CD14-positive monocyte (primary cell): ENCODE measurements at regions not wholly inside any gene's neighbourhood (a gene's known extent, or its start where the extent isn't known, plus 50 kb on each side); places are given as distances from the start of the nearest gene placed in this dataset.

Source experiments
- DNase-seq, 3 donors: peaks; one replicate each; pipeline ENCODE4 v3.0.0-alpha.2; 2011 to 2022
- H2AFZ ChIP-seq: 2 replicates; pipeline ENCODE4 v1.6.0; 2012; ENCODE audit warnings: mild to moderate bottlenecking, low read depth, low read length, inconsistent platforms; ENCODE audit not compliant: insufficient read depth, poor library complexity, severe bottlenecking
- H3K27ac ChIP-seq, 2 donors: 1 replicate in 1 of 2; 2 replicates in 1 of 2; pipeline ENCODE4 v1.5.1; 2012 to 2013; ENCODE audit warnings: low read length in 2 of 2, control low read depth in 1 of 2, inconsistent platforms in 1 of 2, low read depth in 1 of 2, mild to moderate bottlenecking in 1 of 2
- H3K27me3 ChIP-seq, 2 donors: one replicate each; pipeline versions ENCODE4 v1.6.0 to v1.6.1; 2011 to 2013; ENCODE audit warnings: low read length in 2 of 2; ENCODE audit not compliant: control insufficient read depth in 2 of 2, insufficient read depth in 2 of 2
- H3K36me3 ChIP-seq, 2 donors: replicated peaks in 1 of 2; 1 replicate in 1 of 2; 2 replicates in 1 of 2; pipeline versions ENCODE4 v1.5.1 to v1.6.1; 2012 to 2013; ENCODE audit warnings: low read length in 2 of 2, control low read depth in 1 of 2, inconsistent platforms in 1 of 2, mild to moderate bottlenecking in 1 of 2; ENCODE audit not compliant: insufficient read depth in 2 of 2, control insufficient read depth in 1 of 2
- H3K4me1 ChIP-seq, 2 donors: 1 replicate in 1 of 2; 2 replicates in 1 of 2; pipeline versions ENCODE4 v1.5.1 to v1.6.1; 2012 to 2013; ENCODE audit warnings: low read length in 2 of 2, control low read depth in 1 of 2, inconsistent platforms in 1 of 2, mild to moderate bottlenecking in 1 of 2, moderate library complexity in 1 of 2; ENCODE audit not compliant: insufficient read depth in 2 of 2, control insufficient read depth in 1 of 2
- H3K4me2 ChIP-seq: replicated peaks from 2 replicates; pipeline ENCODE3; 2012; ENCODE audit warnings: low read length, moderate library complexity, mild to moderate bottlenecking; ENCODE audit not compliant: poor library complexity, severe bottlenecking; ENCODE audit errors: extremely low read depth
- H3K4me3 ChIP-seq, 3 experiments: fragments of 200-600 bp in 1 of 3; sonication (generic) in 1 of 3; replicated peaks in 1 of 3; 1 replicate in 2 of 3; 2 replicates in 1 of 3; pipeline ENCODE4 v1.5.1; 2011 to 2013; ENCODE audit warnings: low read length in 3 of 3, mild to moderate bottlenecking in 3 of 3, control low read depth in 2 of 3, low read depth in 2 of 3, inconsistent platforms in 1 of 3, moderate library complexity in 1 of 3
- H3K79me2 ChIP-seq: 2 replicates; pipeline ENCODE4 v1.6.0; 2012; ENCODE audit warnings: mild to moderate bottlenecking, control low read depth, inconsistent platforms, low read length, moderate library complexity; ENCODE audit not compliant: insufficient read depth
- H3K9ac ChIP-seq: 2 replicates; pipeline ENCODE4 v1.6.0; 2017; ENCODE audit warnings: low read length, mild to moderate bottlenecking; ENCODE audit not compliant: insufficient read depth, poor library complexity, severe bottlenecking
- H3K9me3 ChIP-seq, 2 donors: replicated peaks in 1 of 2; 1 replicate in 1 of 2; 2 replicates in 1 of 2; pipeline versions ENCODE4 v1.5.1 to v1.6.1; 2012 to 2013; ENCODE audit warnings: low read length in 2 of 2, control low read depth in 1 of 2; ENCODE audit not compliant: control insufficient read depth in 1 of 2, insufficient read depth in 1 of 2
- H4K20me1 ChIP-seq: 2 replicates; pipeline ENCODE4 v1.6.0; 2012; ENCODE audit warnings: mild to moderate bottlenecking, low read length, control low read depth, moderate library complexity; ENCODE audit not compliant: insufficient read depth
- H3K27ac Mint-ChIP-seq, 7 donors: one replicate each; pipeline ENCODE4 v1.8.0; 2020; ENCODE audit warnings: mild to moderate bottlenecking in 7 of 7, mixed read lengths in 7 of 7, moderate library complexity in 6 of 7, inconsistent platforms in 2 of 7
- H3K27me3 Mint-ChIP-seq, 3 donors: one replicate each; pipeline ENCODE4 v1.8.0; 2021 to 2022; ENCODE audit warnings: low read depth in 3 of 3, mild to moderate bottlenecking in 3 of 3, mixed read lengths in 3 of 3, moderate library complexity in 3 of 3, inconsistent platforms in 1 of 3
- H3K36me3 Mint-ChIP-seq, 2 donors: one replicate each; pipeline ENCODE4 v1.8.0; 2020; ENCODE audit warnings: mixed read lengths in 2 of 2, inconsistent platforms in 1 of 2, mild to moderate bottlenecking in 1 of 2
- H3K4me1 Mint-ChIP-seq: one replicate; pipeline ENCODE4 v1.8.0; 2020; ENCODE audit warnings: mild to moderate bottlenecking, mixed read lengths
- H3K4me3 Mint-ChIP-seq, 2 donors: one replicate each; pipeline ENCODE4 v1.8.0; 2020; ENCODE audit warnings: mild to moderate bottlenecking in 2 of 2, mixed read lengths in 2 of 2, moderate library complexity in 1 of 2
- H3K9me3 Mint-ChIP-seq, 7 donors: one replicate each; pipeline ENCODE4 v1.8.0; 2020 to 2022; ENCODE audit warnings: mixed read lengths in 7 of 7, mild to moderate bottlenecking in 6 of 7, moderate library complexity in 6 of 7, inconsistent platforms in 2 of 7
- CTCF ChIP-seq: fragments of 200-600 bp; IDR thresholded peaks from one replicate; pipeline ENCODE4 v1.8.0; 2022; ENCODE audit warnings: antibody characterized with exemption, mild to moderate bottlenecking
- WGBS: methylation state at CpG from one replicate; pipeline ENCODE4 v1.1.5; 2013; ENCODE audit warnings: missing lambda C conversion rate; ENCODE audit not compliant: insufficient coverage; 5-methylcytosine and 5-hydroxymethylcytosine counted together
- intact Hi-C, 2 donors: fragments of 100-400 bp; cut with micrococcal nuclease; formaldehyde crosslinking; loops; one replicate each; pipeline versions ENCODE4 v1.15.0 to v1.15.1; 2023

DNA sequence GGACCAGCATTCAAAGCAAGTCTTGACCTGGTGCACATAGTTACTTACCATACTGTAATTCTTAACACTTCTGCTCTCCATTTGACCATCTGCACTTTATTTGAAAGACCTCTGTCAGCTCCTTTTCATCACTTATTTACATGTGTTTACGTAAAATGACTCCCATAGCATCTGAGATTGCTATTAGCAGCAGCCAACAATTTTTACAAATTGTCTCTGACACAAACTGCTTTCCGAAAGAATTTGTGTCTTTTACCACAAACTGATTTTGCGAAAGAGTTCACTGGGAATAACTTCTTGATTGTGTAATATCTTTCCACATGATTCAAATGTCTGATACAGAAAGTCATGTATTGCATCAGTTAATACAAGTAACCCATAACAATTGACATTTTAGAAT, 144.1 kb upstream of the PEX5L start:
- no peaks in the 10 kb centered on the region for H3K4me1 ChIP-seq
- H3K79me2 ChIP-seq, result no peaks in the 10 kb centered on the region
- H3K4me3 ChIP-seq, result no peak overlapping the region
- H3K36me3 Mint-ChIP-seq, result no peaks in the 10 kb centered on the region
- no peaks in the 10 kb centered on the region for H3K9me3 ChIP-seq
- no peak overlapping the region for H2AFZ ChIP-seq
- no peaks in the 10 kb centered on the region for H3K27me3 ChIP-seq
- no peaks in the 10 kb centered on the region for H3K36me3 ChIP-seq
- H3K9ac ChIP-seq, result no peak overlapping the region
- DNase-seq, result no peak
- peak overlapping the region in 1 of 7 donors; percentile 36 for H3K27ac Mint-ChIP-seq
- H3K4me2 ChIP-seq, result no peak overlapping the region
- no peak overlapping the region for H3K27ac ChIP-seq
- intact Hi-C loops, result no loop called here
- no peak overlapping the region for H3K4me3 Mint-ChIP-seq
- WGBS, result 60% methylated on average over 1 of the region's 3 CpGs
- H3K4me1 Mint-ChIP-seq, result no peaks in the 10 kb centered on the region
- TF ChIP-seq CTCF, result no peak
- no peaks in the 10 kb centered on the region for H4K20me1 ChIP-seq
- H3K9me3 Mint-ChIP-seq, result peaks cover 0 to 8% (median 2%) of the 10 kb centered on the region in 7 donors
- H3K27me3 Mint-ChIP-seq, result peaks cover 0 to 2% (median 0%) of the 10 kb centered on the region in 3 donors

DNA sequence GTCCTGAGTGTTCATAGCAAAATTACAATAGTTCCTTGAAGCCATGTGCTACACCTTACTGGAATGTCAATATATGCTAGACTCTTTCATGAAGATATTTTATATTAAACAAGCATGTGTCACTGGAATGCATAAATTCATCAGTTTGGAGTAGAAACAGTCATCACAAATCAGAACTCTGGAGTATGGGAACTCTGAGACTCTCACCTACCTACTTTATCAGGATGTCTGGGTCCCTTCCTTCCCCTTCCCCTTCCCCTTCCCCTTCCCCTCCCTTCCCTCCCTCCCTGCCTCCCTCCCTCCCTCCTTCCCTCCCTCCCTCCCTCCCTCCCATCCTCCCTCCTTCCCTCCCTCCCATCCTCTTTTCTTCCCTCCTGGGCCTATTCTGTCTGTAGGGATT, 144.7 kb upstream of the PEX5L start:
- Histone ChIP-seq H4K20me1 (no peaks in the 10 kb centered on the region), H3K9ac (no peak overlapping the region), H3K4me3 (no peak overlapping the region), H3K27ac (no peak overlapping the region), H3K79me2 (no peaks in the 10 kb centered on the region), H3K4me1 (no peaks in the 10 kb centered on the region), H3K27me3 (no peaks in the 10 kb centered on the region), H3K9me3 (no peaks in the 10 kb centered on the region), H3K4me2 (no peak overlapping the region), H2AFZ (no peak overlapping the region), H3K36me3 (no peaks in the 10 kb centered on the region)
- Mint-ChIP-seq H3K4me1 (no peaks in the 10 kb centered on the region), H3K36me3 (no peaks in the 10 kb centered on the region), H3K27ac (no peak overlapping the region), H3K27me3 (peaks cover 0 to 2% (median 0%) of the 10 kb centered on the region in 3 donors), H3K9me3 (peaks cover 0 to 9% (median 2%) of the 10 kb centered on the region in 7 donors), H3K4me3 (no peak overlapping the region)
- TF ChIP-seq CTCF, result no peak
- intact Hi-C loops, result no loop called here
- no peak for DNase-seq
